HCT116 (cell line): ENCODE measurements at regions not wholly inside any gene's neighbourhood (a gene's known extent, or its start where the extent isn't known, plus 50 kb on each side); places are given as distances from the start of the nearest gene placed in this dataset.

Experiments used
- ELF1 ChIP-seq: IDR thresholded peaks from 2 replicates; pipeline ENCODE4 v1.6.1; 2012; ENCODE audit warnings: low read depth, borderline replicate concordance
- EZH2phosphoT487 ChIP-seq: fragments of 200-600 bp; IDR thresholded peaks from 2 replicates; pipeline ENCODE4 v1.6.1; 2018; ENCODE audit warnings: antibody characterized with exemption, borderline replicate concordance
- RAD21 ChIP-seq: IDR thresholded peaks from 2 replicates; pipeline ENCODE4 v1.6.1; 2012; ENCODE audit warnings: low read depth, mild to moderate bottlenecking
- ZFX ChIP-seq: fragments of 450-650 bp; IDR thresholded peaks from 2 replicates; pipeline ENCODE4 v1.6.1; 2017
- TF ChIP-seq, protein P1 (sequence below), 3 experiments: fragments of 200-600 bp in 1 of 3; sonication (generic) in 1 of 3; IDR thresholded peaks in 2 of 3; conservative IDR thresholded peaks in 1 of 3; 2 replicates each; pipeline ENCODE4 v1.5.1; 2012 to 2017; ENCODE audit warnings: low read depth in 2 of 3, low read length in 2 of 3, antibody characterized with exemption in 1 of 3, borderline replicate concordance in 1 of 3, control low read depth in 1 of 3, mild to moderate bottlenecking in 1 of 3, mixed read lengths in 1 of 3, mixed run types in 1 of 3, moderate library complexity in 1 of 3; ENCODE audit not compliant: insufficient read depth in 1 of 3

- TF ChIP-seq ZFX: no peak
- TF ChIP-seq ELF1: no peak
- no peak for TF ChIP-seq RAD21
- TF ChIP-seq EZH2phosphoT487: no peak
- TF ChIP-seq, protein P1, sequence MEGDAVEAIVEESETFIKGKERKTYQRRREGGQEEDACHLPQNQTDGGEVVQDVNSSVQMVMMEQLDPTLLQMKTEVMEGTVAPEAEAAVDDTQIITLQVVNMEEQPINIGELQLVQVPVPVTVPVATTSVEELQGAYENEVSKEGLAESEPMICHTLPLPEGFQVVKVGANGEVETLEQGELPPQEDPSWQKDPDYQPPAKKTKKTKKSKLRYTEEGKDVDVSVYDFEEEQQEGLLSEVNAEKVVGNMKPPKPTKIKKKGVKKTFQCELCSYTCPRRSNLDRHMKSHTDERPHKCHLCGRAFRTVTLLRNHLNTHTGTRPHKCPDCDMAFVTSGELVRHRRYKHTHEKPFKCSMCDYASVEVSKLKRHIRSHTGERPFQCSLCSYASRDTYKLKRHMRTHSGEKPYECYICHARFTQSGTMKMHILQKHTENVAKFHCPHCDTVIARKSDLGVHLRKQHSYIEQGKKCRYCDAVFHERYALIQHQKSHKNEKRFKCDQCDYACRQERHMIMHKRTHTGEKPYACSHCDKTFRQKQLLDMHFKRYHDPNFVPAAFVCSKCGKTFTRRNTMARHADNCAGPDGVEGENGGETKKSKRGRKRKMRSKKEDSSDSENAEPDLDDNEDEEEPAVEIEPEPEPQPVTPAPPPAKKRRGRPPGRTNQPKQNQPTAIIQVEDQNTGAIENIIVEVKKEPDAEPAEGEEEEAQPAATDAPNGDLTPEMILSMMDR (IDR thresholded peaks at IDR 0.05 in 2 of 3, conservative IDR thresholded peaks at IDR 0.05 in 1 of 3; ENCODE audit: borderline replicate concordance in 1 of 3, insufficient read depth in 1 of 3, low read depth in 2 of 3, low read length in 2 of 3): no peak
Measured at GRCh38 chr6:122052346-122052900, 347.0 kb upstream of the HSF2 start.
